BE2C (cell line): ENCODE measurements at regions not wholly inside any gene's neighbourhood (a gene's known extent, or its start where the extent isn't known, plus 50 kb on each side); places are given as distances from the start of the nearest gene placed in this dataset.

Experiments
- DNase-seq: peaks from one replicate; pipeline ENCODE4 v3.0.0-alpha.2; 2020
- H3K27me3 ChIP-seq: fragments of 250-450 bp; sonication (Bioruptor Pico); 2 replicates; pipeline ENCODE4 v1.5.1; 2020; ENCODE audit warnings: mild to moderate bottlenecking
- H3K36me3 ChIP-seq: fragments of 250-450 bp; sonication (Bioruptor Pico); 2 replicates; pipeline ENCODE4 v1.5.1; 2020; ENCODE audit warnings: mild to moderate bottlenecking
- H3K4me1 ChIP-seq: fragments of 250-450 bp; sonication (Bioruptor Pico); 2 replicates; pipeline ENCODE4 v1.5.1; 2020
- H3K4me3 ChIP-seq: 2 replicates; pipeline ENCODE4 v1.5.1; 2011; ENCODE audit warnings: low read depth, low read length
- H3K9me3 ChIP-seq: fragments of 250-450 bp; sonication (Bioruptor Pico); 2 replicates; pipeline ENCODE4 v1.5.1; 2020
- CTCF ChIP-seq: IDR thresholded peaks from 2 replicates; pipeline ENCODE4 v1.5.1; 2012; ENCODE audit warnings: mild to moderate bottlenecking, low read depth, low read length

DNA sequence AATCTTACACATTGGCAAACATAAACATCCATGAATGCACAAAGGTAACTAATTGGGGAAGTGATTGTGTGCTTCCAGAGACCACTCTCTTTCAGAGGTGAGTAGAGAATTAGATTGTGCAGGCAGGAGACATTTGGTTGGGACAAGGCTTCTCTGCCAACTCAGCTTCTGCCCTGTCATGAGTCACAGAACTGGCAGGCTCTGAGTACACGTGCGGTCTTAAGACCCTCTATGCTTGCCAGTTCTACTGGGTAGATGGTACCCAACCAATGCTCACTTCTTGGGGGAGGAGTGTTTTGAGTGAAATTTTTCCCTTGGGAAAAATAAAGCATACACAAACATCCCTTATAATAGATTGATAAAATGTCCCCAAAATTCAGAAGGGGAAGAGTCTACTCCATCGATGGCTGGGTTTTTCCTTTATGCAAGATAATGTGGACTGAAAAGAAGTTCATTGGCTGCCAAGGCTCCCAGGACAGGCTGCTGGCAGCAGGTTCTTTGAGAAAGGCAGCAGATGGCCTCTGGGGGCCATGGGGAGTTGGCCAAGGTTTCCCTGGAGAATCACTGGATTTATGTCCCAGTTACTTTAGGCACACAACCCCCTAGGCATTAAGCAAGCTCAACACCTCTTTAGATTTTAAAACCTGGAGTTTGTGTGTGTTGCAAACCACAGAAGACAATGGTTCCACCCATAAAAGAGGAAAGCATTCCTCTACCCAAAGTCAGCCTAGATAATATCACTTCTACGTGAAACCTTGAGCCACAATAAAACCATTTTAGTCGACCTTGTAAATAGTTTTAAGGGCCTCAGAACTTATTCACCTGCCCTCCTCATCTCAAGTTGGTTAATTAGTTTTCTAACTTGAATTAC, 417.0 kb downstream of the TXNL1 start:
- Histone ChIP-seq H3K27me3 (no peaks in the 10 kb centered on the region), H3K36me3 (no peaks in the 10 kb centered on the region), H3K9me3 (no peaks in the 10 kb centered on the region), H3K4me3 (no peak overlapping the region), H3K4me1 (no peaks in the 10 kb centered on the region)
- no peak for TF ChIP-seq CTCF
- no peak for DNase-seq

- Histone ChIP-seq H3K4me3 (no peak overlapping the region), H3K36me3 (no peaks in the 10 kb centered on the region), H3K9me3 (no peaks in the 10 kb centered on the region), H3K4me1 (no peaks in the 10 kb centered on the region), H3K27me3 (no peaks in the 10 kb centered on the region)
- no peak for TF ChIP-seq CTCF
- DNase-seq: no peak
These were observed 421.0 kb downstream of the TXNL1 start for GRCh38 chr18:56217406-56217805.

DNA sequence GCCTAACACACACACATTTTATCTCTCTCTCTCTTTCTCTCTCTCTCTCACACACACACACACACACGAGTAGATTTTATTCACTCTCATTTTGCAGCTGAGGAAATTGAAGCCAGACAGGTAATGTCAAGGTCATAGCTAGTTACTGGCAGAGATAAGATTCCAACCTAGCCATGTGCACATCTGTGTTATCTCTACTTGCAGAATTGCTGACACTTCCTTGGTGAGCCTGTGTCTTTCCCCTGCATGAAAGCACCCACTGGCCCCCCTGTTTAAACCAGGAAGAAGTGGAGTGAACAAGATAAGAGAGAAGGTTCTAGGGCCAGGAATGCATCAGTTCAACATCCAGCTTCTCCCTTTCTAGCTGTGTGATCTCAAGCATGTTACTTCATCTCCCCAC, 423.7 kb downstream of the TXNL1 start:
- Histone ChIP-seq H3K4me1 (no peaks in the 10 kb centered on the region), H3K4me3 (no peak overlapping the region), H3K36me3 (no peaks in the 10 kb centered on the region), H3K27me3 (no peaks in the 10 kb centered on the region), H3K9me3 (no peaks in the 10 kb centered on the region)
- no peak for TF ChIP-seq CTCF
- no peak for DNase-seq

GRCh38 chr18:56210520-56210919, 427.9 kb downstream of the TXNL1 start:
- no peak for TF ChIP-seq CTCF
- no peaks in the 10 kb centered on the region for H3K36me3 ChIP-seq
- H3K9me3 ChIP-seq: no peaks in the 10 kb centered on the region
- H3K27me3 ChIP-seq: no peaks in the 10 kb centered on the region
- H3K4me1 ChIP-seq: no peaks in the 10 kb centered on the region
- DNase-seq: no peak
- H3K4me3 ChIP-seq: no peak overlapping the region

GRCh38 chr18:56207989-56208388, 430.4 kb downstream of the TXNL1 start:
- no peak for TF ChIP-seq CTCF
- no peaks in the 10 kb centered on the region for H3K4me1 ChIP-seq
- no peak overlapping the region for H3K4me3 ChIP-seq
- DNase-seq: no peak
- no peaks in the 10 kb centered on the region for H3K36me3 ChIP-seq
- no peaks in the 10 kb centered on the region for H3K27me3 ChIP-seq
- no peaks in the 10 kb centered on the region for H3K9me3 ChIP-seq

- no peaks in the 10 kb centered on the region for H3K36me3 ChIP-seq
- TF ChIP-seq CTCF: no peak
- no peaks in the 10 kb centered on the region for H3K4me1 ChIP-seq
- DNase-seq: no peak
- H3K4me3 ChIP-seq: no peak overlapping the region
- no peaks in the 10 kb centered on the region for H3K9me3 ChIP-seq
- no peaks in the 10 kb centered on the region for H3K27me3 ChIP-seq
These were observed 434.3 kb downstream of the TXNL1 start for GRCh38 chr18:56204052-56204451.
